A549 (cell line): ENCODE measurements at regions not wholly inside any gene's neighbourhood (a gene's known extent, or its start where the extent isn't known, plus 50 kb on each side); places are given as distances from the start of the nearest gene placed in this dataset.

ENCODE experiments used
- BHLHE40 ChIP-seq: IDR thresholded peaks from 2 replicates; pipeline ENCODE4 v1.6.1; 2012; ENCODE audit warnings: low read depth, low read length, inconsistent platforms
- CEBPB ChIP-seq, 2 experiments: fragments of >200 bp in 1 of 2; sonication (Bioruptor Twin) in 1 of 2; formaldehyde crosslinking in 1 of 2; IDR thresholded peaks; 2 replicates each; pipeline ENCODE4 v1.6.1; 2012 to 2016
- CHD4 ChIP-seq: fragments of 200-600 bp; sonication (generic); IDR thresholded peaks from 2 replicates; pipeline ENCODE4 v1.6.1; 2016; ENCODE audit warnings: antibody characterized with exemption, mild to moderate bottlenecking, borderline replicate concordance
- ESRRA ChIP-seq: fragments of 150-350 bp; IDR thresholded peaks from 2 replicates; pipeline ENCODE4 v1.6.1; 2014; ENCODE audit warnings: mild to moderate bottlenecking, low read length, borderline replicate concordance
- JUNB ChIP-seq: fragments of >200 bp; sonication (Bioruptor Twin); formaldehyde crosslinking; IDR thresholded peaks from 2 replicates; pipeline ENCODE4 v1.6.1; 2016
- MYC ChIP-seq: IDR thresholded peaks from 2 replicates; pipeline ENCODE4 v1.6.1; 2012; ENCODE audit warnings: mild to moderate bottlenecking, inconsistent platforms, low read length, improper control_type of control experiment, borderline replicate concordance
- POLR2A ChIP-seq: IDR thresholded peaks from 2 replicates; pipeline ENCODE4 v1.6.1; 2012; ENCODE audit warnings: mild to moderate bottlenecking, low read length
- POLR2AphosphoS2 ChIP-seq: conservative IDR thresholded peaks from 2 replicates; pipeline ENCODE4 v1.6.1; 2012; ENCODE audit warnings: low read length, improper control_type of control experiment, inconsistent platforms
- RCOR1 ChIP-seq: fragments of 150-350 bp; IDR thresholded peaks from 2 replicates; pipeline ENCODE4 v1.6.1; 2014; ENCODE audit warnings: antibody characterized with exemption, low read length, low read depth
- TF ChIP-seq, protein P1 (sequence below): IDR thresholded peaks from 2 replicates; pipeline ENCODE4 v1.6.1; 2012
- TF ChIP-seq, protein P2 (sequence below): fragments of >200 bp; sonication (Bioruptor Twin); formaldehyde crosslinking; IDR thresholded peaks from 3 replicates; pipeline ENCODE4 v1.5.1; 2016
- TF ChIP-seq, protein P3 (sequence below): fragments of 450-650 bp; IDR thresholded peaks from 2 replicates; pipeline ENCODE4 v1.6.1; 2014; ENCODE audit warnings: antibody characterized with exemption

DNA sequence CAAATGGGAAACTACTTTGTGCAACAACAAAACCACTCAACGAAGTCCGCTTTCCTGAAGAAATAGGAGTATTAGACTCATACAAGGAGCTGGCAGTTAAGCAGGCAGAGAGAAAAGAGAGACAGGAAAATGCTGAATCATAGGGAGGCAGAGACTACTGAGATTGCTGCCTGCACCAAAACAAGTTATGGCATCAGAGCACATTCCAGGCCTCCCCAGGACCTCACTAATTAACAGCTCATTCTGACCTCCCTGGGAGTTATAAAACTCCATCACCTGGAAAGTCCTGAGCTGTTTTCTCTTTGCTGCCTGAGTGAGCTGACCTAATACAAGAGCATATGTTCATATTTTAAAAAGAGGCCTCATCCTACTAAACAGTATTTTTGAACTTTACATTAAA lies 741.0 kb downstream of the MCTP2 start:
- no peak for TF ChIP-seq JUNB
- TF ChIP-seq CEBPB (IDR thresholded peaks at IDR 0.05) = no peak
- TF ChIP-seq, protein P1, sequence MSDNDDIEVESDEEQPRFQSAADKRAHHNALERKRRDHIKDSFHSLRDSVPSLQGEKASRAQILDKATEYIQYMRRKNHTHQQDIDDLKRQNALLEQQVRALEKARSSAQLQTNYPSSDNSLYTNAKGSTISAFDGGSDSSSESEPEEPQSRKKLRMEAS = no peak
- no peak for TF ChIP-seq MYC
- TF ChIP-seq, protein P2, sequence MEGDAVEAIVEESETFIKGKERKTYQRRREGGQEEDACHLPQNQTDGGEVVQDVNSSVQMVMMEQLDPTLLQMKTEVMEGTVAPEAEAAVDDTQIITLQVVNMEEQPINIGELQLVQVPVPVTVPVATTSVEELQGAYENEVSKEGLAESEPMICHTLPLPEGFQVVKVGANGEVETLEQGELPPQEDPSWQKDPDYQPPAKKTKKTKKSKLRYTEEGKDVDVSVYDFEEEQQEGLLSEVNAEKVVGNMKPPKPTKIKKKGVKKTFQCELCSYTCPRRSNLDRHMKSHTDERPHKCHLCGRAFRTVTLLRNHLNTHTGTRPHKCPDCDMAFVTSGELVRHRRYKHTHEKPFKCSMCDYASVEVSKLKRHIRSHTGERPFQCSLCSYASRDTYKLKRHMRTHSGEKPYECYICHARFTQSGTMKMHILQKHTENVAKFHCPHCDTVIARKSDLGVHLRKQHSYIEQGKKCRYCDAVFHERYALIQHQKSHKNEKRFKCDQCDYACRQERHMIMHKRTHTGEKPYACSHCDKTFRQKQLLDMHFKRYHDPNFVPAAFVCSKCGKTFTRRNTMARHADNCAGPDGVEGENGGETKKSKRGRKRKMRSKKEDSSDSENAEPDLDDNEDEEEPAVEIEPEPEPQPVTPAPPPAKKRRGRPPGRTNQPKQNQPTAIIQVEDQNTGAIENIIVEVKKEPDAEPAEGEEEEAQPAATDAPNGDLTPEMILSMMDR = no peak
- TF ChIP-seq POLR2AphosphoS2 = no peak
- no peak for TF ChIP-seq BHLHE40
- TF ChIP-seq, protein P3, sequence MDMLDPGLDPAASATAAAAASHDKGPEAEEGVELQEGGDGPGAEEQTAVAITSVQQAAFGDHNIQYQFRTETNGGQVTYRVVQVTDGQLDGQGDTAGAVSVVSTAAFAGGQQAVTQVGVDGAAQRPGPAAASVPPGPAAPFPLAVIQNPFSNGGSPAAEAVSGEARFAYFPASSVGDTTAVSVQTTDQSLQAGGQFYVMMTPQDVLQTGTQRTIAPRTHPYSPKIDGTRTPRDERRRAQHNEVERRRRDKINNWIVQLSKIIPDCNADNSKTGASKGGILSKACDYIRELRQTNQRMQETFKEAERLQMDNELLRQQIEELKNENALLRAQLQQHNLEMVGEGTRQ = no peak
- no peak for TF ChIP-seq CHD4
- no peak for TF ChIP-seq ESRRA
- TF ChIP-seq POLR2A = no peak
- TF ChIP-seq RCOR1 = no peak
